ENCODE measurements at regions not wholly inside any gene's neighbourhood (a gene's known extent, or its start where the extent isn't known, plus 50 kb on each side); places are given as distances from the start of the nearest gene placed in this dataset.

GRCh38 chr12:124704619-124705018 lies 137.2 kb upstream of the NCOR2 start:
- H3K36me3 Mint-ChIP-seq (ENCODE audit: low read depth), result no peaks in the 10 kb centered on the region
- peaks cover 26% of the 10 kb centered on the region for H3K9me3 Mint-ChIP-seq
- DNase-seq, result no peak
- no peak overlapping the region for H3K27ac Mint-ChIP-seq
- no peak overlapping the region for H3K4me3 Mint-ChIP-seq
- H3K27me3 Mint-ChIP-seq (ENCODE audit: low read depth, poor library complexity), result peaks cover 38% of the 10 kb centered on the region
- TF ChIP-seq CTCF (IDR thresholded peaks at IDR 0.05), result no peak
- H3K4me1 Mint-ChIP-seq, result peaks cover 24% of the 10 kb centered on the region

- no peak overlapping the region for H3K27ac Mint-ChIP-seq
- H3K9me3 Mint-ChIP-seq, result peaks cover 23% of the 10 kb centered on the region
- peaks cover 27% of the 10 kb centered on the region for H3K4me1 Mint-ChIP-seq
- no peak for DNase-seq
- H3K27me3 Mint-ChIP-seq (ENCODE audit: low read depth, poor library complexity), result peaks cover 44% of the 10 kb centered on the region
- no peaks in the 10 kb centered on the region for H3K36me3 Mint-ChIP-seq (ENCODE audit: low read depth)
- no peak for TF ChIP-seq CTCF (IDR thresholded peaks at IDR 0.05)
- H3K4me3 Mint-ChIP-seq, result no peak overlapping the region
These were observed 136.4 kb upstream of the NCOR2 start for GRCh38 chr12:124703856-124704255.

GRCh38 chr12:124702736-124703135 lies 135.3 kb upstream of the NCOR2 start:
- H3K4me3 Mint-ChIP-seq, result no peak overlapping the region
- H3K27me3 Mint-ChIP-seq (ENCODE audit: low read depth, poor library complexity), result peaks cover 55% of the 10 kb centered on the region
- peaks cover 27% of the 10 kb centered on the region for H3K4me1 Mint-ChIP-seq
- no peaks in the 10 kb centered on the region for H3K36me3 Mint-ChIP-seq (ENCODE audit: low read depth)
- no peak overlapping the region for H3K27ac Mint-ChIP-seq
- H3K9me3 Mint-ChIP-seq, result peaks cover 16% of the 10 kb centered on the region
- no peak for DNase-seq
- TF ChIP-seq CTCF (IDR thresholded peaks at IDR 0.05), result no peak

- Mint-ChIP-seq H3K27ac (no peak overlapping the region), H3K4me3 (no peak overlapping the region), H3K4me1 (peaks cover 27% of the 10 kb centered on the region), H3K9me3 (peaks cover 1% of the 10 kb centered on the region), H3K27me3 (ENCODE audit: low read depth, poor library complexity) (peaks cover 46% of the 10 kb centered on the region), H3K36me3 (ENCODE audit: low read depth) (no peaks in the 10 kb centered on the region)
- no peak for TF ChIP-seq CTCF (IDR thresholded peaks at IDR 0.05)
- DNase-seq, result no peak
These were observed 133.6 kb upstream of the NCOR2 start for GRCh38 chr12:124700810-124701592.

- no peak for DNase-seq
- peaks cover 51% of the 10 kb centered on the region for H3K27me3 Mint-ChIP-seq (ENCODE audit: low read depth, poor library complexity)
- H3K9me3 Mint-ChIP-seq, result no peaks in the 10 kb centered on the region
- H3K36me3 Mint-ChIP-seq (ENCODE audit: low read depth), result no peaks in the 10 kb centered on the region
- H3K4me1 Mint-ChIP-seq, result peaks cover 34% of the 10 kb centered on the region
- no peak for TF ChIP-seq CTCF (IDR thresholded peaks at IDR 0.05)
- no peak overlapping the region for H3K27ac Mint-ChIP-seq
- no peak overlapping the region for H3K4me3 Mint-ChIP-seq
These were observed 132.5 kb upstream of the NCOR2 start for GRCh38 chr12:124699909-124700308.

- peaks cover 4% of the 10 kb centered on the region for H3K9me3 Mint-ChIP-seq
- no peak overlapping the region for H3K4me3 Mint-ChIP-seq
- no peak overlapping the region for H3K27ac Mint-ChIP-seq
- no peak for TF ChIP-seq CTCF (IDR thresholded peaks at IDR 0.05)
- H3K27me3 Mint-ChIP-seq (ENCODE audit: low read depth, poor library complexity), result peaks cover 43% of the 10 kb centered on the region
- H3K4me1 Mint-ChIP-seq, result peaks cover 43% of the 10 kb centered on the region
- H3K36me3 Mint-ChIP-seq (ENCODE audit: low read depth), result no peaks in the 10 kb centered on the region
- no peak for DNase-seq
These were observed 131.5 kb upstream of the NCOR2 start for GRCh38 chr12:124698998-124699305.

All from nephron progenitor cell (in vitro differentiated cells).